ENCODE measurements at regions not wholly inside any gene's neighbourhood (a gene's known extent, or its start where the extent isn't known, plus 50 kb on each side); places are given as distances from the start of the nearest gene placed in this dataset.
"Not testable (repeated sequence)": the region's sequence is repeated elsewhere in the genome, so short reads cannot be mapped to it uniquely, and the experiment has no call there.

- Histone ChIP-seq H3K27me3 (replicated peaks; ENCODE audit: control insufficient read depth, insufficient read depth, low read length) (no peaks in the 10 kb centered on the region), H3K4me3 (replicated peaks; ENCODE audit: low read depth, low read length) (no peak overlapping the region), H3K36me3 (ENCODE audit: control insufficient read depth, insufficient read depth, low read length) (no peaks in the 10 kb centered on the region)
- TF ChIP-seq CTCF (IDR thresholded peaks at IDR 0.05; ENCODE audit: insufficient read depth, low read length, poor library complexity, severe bottlenecking) = no peak
- no peak for DNase-seq (ENCODE audit: extremely low read depth, insufficient read length)
Measured at GRCh38 chr4:154983714-154984113, 202.6 kb downstream of the RBM46 start.

- no peak overlapping the region for H3K4me3 ChIP-seq (replicated peaks; ENCODE audit: low read depth, low read length)
Measured at GRCh38 chr4:154984148-154984547, 203.1 kb downstream of the RBM46 start.

GRCh38 chr4:154984616-154985015, 203.5 kb downstream of the RBM46 start:
- TF ChIP-seq CTCF (IDR thresholded peaks at IDR 0.05; ENCODE audit: insufficient read depth, low read length, poor library complexity, severe bottlenecking) = no peak
- Histone ChIP-seq H3K27me3 (replicated peaks; ENCODE audit: control insufficient read depth, insufficient read depth, low read length) (no peaks in the 10 kb centered on the region), H3K4me3 (replicated peaks; ENCODE audit: low read depth, low read length) (no peak overlapping the region), H3K36me3 (ENCODE audit: control insufficient read depth, insufficient read depth, low read length) (no peaks in the 10 kb centered on the region)
- DNase-seq (ENCODE audit: extremely low read depth, insufficient read length) = no peak

More at GRCh38 chr4:154984148-154984547, 203.1 kb downstream of the RBM46 start:
- no peak for TF ChIP-seq CTCF (IDR thresholded peaks at IDR 0.05; ENCODE audit: insufficient read depth, low read length, poor library complexity, severe bottlenecking)
- peak; percentile 40 for DNase-seq (ENCODE audit: extremely low read depth, insufficient read length)
- H3K36me3 ChIP-seq (ENCODE audit: control insufficient read depth, insufficient read depth, low read length) = no peaks in the 10 kb centered on the region
- H3K27me3 ChIP-seq (replicated peaks; ENCODE audit: control insufficient read depth, insufficient read depth, low read length) = no peaks in the 10 kb centered on the region

- no peak for DNase-seq (ENCODE audit: extremely low read depth, insufficient read length)
- Histone ChIP-seq H3K4me3 (replicated peaks; ENCODE audit: low read depth, low read length) (no peak overlapping the region), H3K27me3 (replicated peaks; ENCODE audit: control insufficient read depth, insufficient read depth, low read length) (no peaks in the 10 kb centered on the region), H3K36me3 (ENCODE audit: control insufficient read depth, insufficient read depth, low read length) (no peaks in the 10 kb centered on the region)
- TF ChIP-seq CTCF (IDR thresholded peaks at IDR 0.05; ENCODE audit: insufficient read depth, low read length, poor library complexity, severe bottlenecking) = no peak
Measured at GRCh38 chr4:154985673-154986072, 204.6 kb downstream of the RBM46 start.

- no peak for TF ChIP-seq CTCF (IDR thresholded peaks at IDR 0.05; ENCODE audit: insufficient read depth, low read length, poor library complexity, severe bottlenecking)
- no peak for DNase-seq (ENCODE audit: extremely low read depth, insufficient read length)
- H3K4me3 ChIP-seq (replicated peaks; ENCODE audit: low read depth, low read length) = no peak overlapping the region
- no peaks in the 10 kb centered on the region for H3K36me3 ChIP-seq (ENCODE audit: control insufficient read depth, insufficient read depth, low read length)
- no peaks in the 10 kb centered on the region for H3K27me3 ChIP-seq (replicated peaks; ENCODE audit: control insufficient read depth, insufficient read depth, low read length)
Measured at GRCh38 chr4:154988511-154988910, 207.4 kb downstream of the RBM46 start.

- DNase-seq (ENCODE audit: extremely low read depth, insufficient read length) = no peak
- H3K4me3 ChIP-seq (replicated peaks; ENCODE audit: low read depth, low read length) = no peak overlapping the region
- H3K27me3 ChIP-seq (replicated peaks; ENCODE audit: control insufficient read depth, insufficient read depth, low read length) = no peaks in the 10 kb centered on the region
- TF ChIP-seq CTCF (IDR thresholded peaks at IDR 0.05; ENCODE audit: insufficient read depth, low read length, poor library complexity, severe bottlenecking) = no peak
- H3K36me3 ChIP-seq (ENCODE audit: control insufficient read depth, insufficient read depth, low read length) = no peaks in the 10 kb centered on the region
Measured at GRCh38 chr4:154989511-154989910, 208.4 kb downstream of the RBM46 start.

- not testable (repeated sequence) for DNase-seq (ENCODE audit: extremely low read depth, insufficient read length); H3K27me3 ChIP-seq (replicated peaks; ENCODE audit: control insufficient read depth, insufficient read depth, low read length); H3K36me3 ChIP-seq (ENCODE audit: control insufficient read depth, insufficient read depth, low read length); H3K4me3 ChIP-seq (replicated peaks; ENCODE audit: low read depth, low read length)
Measured at GRCh38 chr4:154997866-154998265, 210.6 kb upstream of the NPY2R start.
